OCI-LY1 (cell line): ENCODE measurements at regions not wholly inside any gene's neighbourhood (a gene's known extent, or its start where the extent isn't known, plus 50 kb on each side); places are given as distances from the start of the nearest gene placed in this dataset.

ENCODE experiments used
- H2AFZ ChIP-seq: fragments of 200-600 bp; sonication (generic), shearing (Covaris generic); 2 replicates; pipeline ENCODE4 v1.6.0; 2014; ENCODE audit warnings: antibody characterized with exemption, mild to moderate bottlenecking, low read length
- H3F3A ChIP-seq: fragments of 200-600 bp; sonication (generic), shearing (Covaris generic); 2 replicates; pipeline ENCODE4 v1.6.0; 2014; ENCODE audit warnings: mild to moderate bottlenecking, antibody characterized with exemption, low read length, moderate library complexity; ENCODE audit not compliant: insufficient read depth
- H3K27ac ChIP-seq: fragments of 200-600 bp; sonication (generic); 2 replicates; pipeline ENCODE4 v1.5.1; 2014; ENCODE audit warnings: low read length, mixed run types, mild to moderate bottlenecking, low read depth; ENCODE audit not compliant: poor library complexity, severe bottlenecking
- H3K27me3 ChIP-seq: fragments of 200-600 bp; sonication (generic); 2 replicates; pipeline ENCODE4 v1.6.0; 2014; ENCODE audit warnings: antibody characterized with exemption, mild to moderate bottlenecking, low read length, moderate library complexity; ENCODE audit not compliant: insufficient read depth
- H3K36me3 ChIP-seq: fragments of 200-600 bp; sonication (generic); 2 replicates; pipeline ENCODE4 v1.6.1; 2014; ENCODE audit warnings: mild to moderate bottlenecking, antibody characterized with exemption, low read length, moderate library complexity, mixed read lengths; ENCODE audit not compliant: insufficient read depth
- H3K4me1 ChIP-seq: fragments of 200-600 bp; sonication (generic); 2 replicates; pipeline ENCODE4 v1.5.1; 2014; ENCODE audit warnings: mild to moderate bottlenecking, low read length, moderate library complexity; ENCODE audit not compliant: insufficient read depth, severe bottlenecking
- H3K4me2 ChIP-seq: fragments of 200-600 bp; sonication (generic), shearing (Covaris generic); 2 replicates; pipeline ENCODE4 v1.6.1; 2014; ENCODE audit warnings: low read length
- H3K4me3 ChIP-seq: fragments of 200-600 bp; sonication (generic); 2 replicates; pipeline ENCODE4 v1.5.1; 2014; ENCODE audit warnings: low read length, low read depth, mild to moderate bottlenecking, mixed read lengths; ENCODE audit not compliant: poor library complexity, severe bottlenecking
- H3K79me2 ChIP-seq: fragments of 200-600 bp; shearing (Covaris generic); 2 replicates; pipeline ENCODE4 v1.6.1; 2016; ENCODE audit warnings: mixed run types, low read length, mixed read lengths; ENCODE audit not compliant: insufficient read depth
- H3K9ac ChIP-seq: fragments of 200-600 bp; sonication (generic), shearing (Covaris generic); 2 replicates; pipeline ENCODE4 v1.6.1; 2014; ENCODE audit warnings: mild to moderate bottlenecking, low read length, mixed read lengths
- H3K9me2 ChIP-seq: fragments of 200-600 bp; sonication (generic), shearing (Covaris generic); 2 replicates; pipeline ENCODE4 v1.6.1; 2014; ENCODE audit warnings: low read depth, mild to moderate bottlenecking, low read length, mixed read lengths
- H3K9me3 ChIP-seq: fragments of 200-600 bp; shearing (Covaris generic); 2 replicates; pipeline ENCODE4 v1.6.1; 2014; ENCODE audit warnings: low read length, mixed read lengths
- H4K20me1 ChIP-seq: fragments of 200-600 bp; sonication (generic), shearing (Covaris generic); 2 replicates; pipeline ENCODE4 v1.6.0; 2016; ENCODE audit warnings: mild to moderate bottlenecking, low read length; ENCODE audit not compliant: insufficient read depth
- CTCF ChIP-seq: fragments of 200-600 bp; sonication (generic), shearing (Covaris generic); IDR thresholded peaks from 2 replicates; pipeline ENCODE4 v1.5.1; 2017; ENCODE audit warnings: mild to moderate bottlenecking, antibody characterized with exemption, low read length, moderate library complexity, mixed read lengths
- EZH2 ChIP-seq: fragments of 200-600 bp; sonication (generic), shearing (Covaris generic); IDR thresholded peaks from 2 replicates; pipeline ENCODE4 v1.8.0; 2017; ENCODE audit warnings: borderline replicate concordance, mixed run types, mild to moderate bottlenecking, antibody characterized with exemption, low read length, moderate library complexity, mixed read lengths

- Histone ChIP-seq H3K27ac (no peak overlapping the region), H4K20me1 (no peaks in the 10 kb centered on the region), H3K4me3 (no peak overlapping the region), H3K4me1 (no peaks in the 10 kb centered on the region), H3K36me3 (no peaks in the 10 kb centered on the region), H3F3A (no peaks in the 10 kb centered on the region), H3K27me3 (no peaks in the 10 kb centered on the region), H3K4me2 (no peak overlapping the region), H3K9me3 (no peaks in the 10 kb centered on the region), H3K79me2 (no peaks in the 10 kb centered on the region), H3K9ac (no peak overlapping the region), H2AFZ (no peak overlapping the region), H3K9me2 (no peaks in the 10 kb centered on the region)
- TF ChIP-seq CTCF (no peak), EZH2 (no peak)
Measured at GRCh38 chr2:594297-594949, 82.8 kb downstream of the TMEM18 start.

- Histone ChIP-seq H3K4me3 (no peak overlapping the region), H3K4me1 (no peaks in the 10 kb centered on the region), H3K9me3 (no peaks in the 10 kb centered on the region), H3K9me2 (no peaks in the 10 kb centered on the region), H3K79me2 (no peaks in the 10 kb centered on the region), H4K20me1 (no peaks in the 10 kb centered on the region), H3K27ac (no peak overlapping the region), H3K9ac (no peak overlapping the region), H3K4me2 (no peak overlapping the region), H2AFZ (no peak overlapping the region), H3K27me3 (no peaks in the 10 kb centered on the region), H3F3A (no peaks in the 10 kb centered on the region), H3K36me3 (no peaks in the 10 kb centered on the region)
- TF ChIP-seq CTCF (no peak), EZH2 (no peak)
Measured at GRCh38 chr2:593356-594026, 83.7 kb downstream of the TMEM18 start.

GRCh38 chr2:592737-593136, 84.5 kb downstream of the TMEM18 start:
- Histone ChIP-seq H4K20me1 (no peaks in the 10 kb centered on the region), H2AFZ (no peak overlapping the region), H3K9ac (no peak overlapping the region), H3K27ac (no peak overlapping the region), H3K4me2 (no peak overlapping the region), H3K4me1 (no peaks in the 10 kb centered on the region), H3K4me3 (no peak overlapping the region), H3F3A (no peaks in the 10 kb centered on the region), H3K27me3 (no peaks in the 10 kb centered on the region), H3K9me3 (no peaks in the 10 kb centered on the region), H3K79me2 (no peaks in the 10 kb centered on the region), H3K9me2 (no peaks in the 10 kb centered on the region), H3K36me3 (no peaks in the 10 kb centered on the region)
- TF ChIP-seq CTCF: no peak
- no peak for TF ChIP-seq EZH2
